GM12891 (cell line): ENCODE measurements at regions not wholly inside any gene's neighbourhood (a gene's known extent, or its start where the extent isn't known, plus 50 kb on each side); places are given as distances from the start of the nearest gene placed in this dataset.

ENCODE experiments used
- PAX5 ChIP-seq: IDR thresholded peaks from 2 replicates; pipeline ENCODE4 v1.6.1; 2011; ENCODE audit warnings: low read length, moderate library complexity, mild to moderate bottlenecking; ENCODE audit not compliant: insufficient read depth, severe bottlenecking
- POLR2A ChIP-seq: IDR thresholded peaks from 2 replicates; pipeline ENCODE4 v1.6.1; 2011; ENCODE audit warnings: low read depth, low read length, control low read depth
- POLR2AphosphoS5 ChIP-seq: IDR thresholded peaks from 2 replicates; pipeline ENCODE4 v1.6.1; 2011; ENCODE audit warnings: low read depth, low read length, control low read depth
- POU2F2 ChIP-seq: IDR thresholded peaks from 2 replicates; pipeline ENCODE4 v1.6.1; 2011; ENCODE audit warnings: low read depth, mild to moderate bottlenecking, control low read depth, low read length, moderate library complexity
- SPI1 ChIP-seq: IDR thresholded peaks from 2 replicates; pipeline ENCODE4 v1.6.1; 2011; ENCODE audit warnings: low read depth, low read length, control low read depth
- TAF1 ChIP-seq: IDR thresholded peaks from 2 replicates; pipeline ENCODE4 v1.6.1; 2011; ENCODE audit warnings: low read depth, low read length, control low read depth

GRCh38 chr3:188041193-188041592 lies 112.8 kb upstream of the LPP start:
- TF ChIP-seq POLR2AphosphoS5 = no peak
- no peak for TF ChIP-seq POLR2A
- TF ChIP-seq SPI1 = no peak
- TF ChIP-seq TAF1 = no peak
- no peak for TF ChIP-seq POU2F2
- TF ChIP-seq PAX5 = no peak
